ENCODE measurements at regions not wholly inside any gene's neighbourhood (a gene's known extent, or its start where the extent isn't known, plus 50 kb on each side); places are given as distances from the start of the nearest gene placed in this dataset.

DNA sequence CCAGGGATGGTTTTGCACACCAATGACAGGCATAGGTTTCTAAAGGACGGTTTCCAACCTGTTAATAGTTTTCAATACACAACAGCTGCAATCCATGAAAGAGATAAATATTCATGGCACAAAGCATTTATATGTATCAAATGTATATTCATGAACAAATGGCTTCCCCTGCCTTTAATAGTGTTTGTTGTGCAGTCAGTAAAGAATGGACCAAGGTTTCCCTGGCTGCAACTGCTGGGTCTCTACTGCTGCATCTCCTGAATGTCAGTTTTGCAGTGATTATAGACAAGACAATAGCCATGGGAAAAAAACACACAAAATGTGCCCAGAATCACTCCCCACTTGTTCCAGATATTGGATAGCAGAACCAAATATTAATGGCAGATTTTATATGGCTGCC, 284.1 kb downstream of the BTG1 start:
- TF ChIP-seq, protein P1, sequence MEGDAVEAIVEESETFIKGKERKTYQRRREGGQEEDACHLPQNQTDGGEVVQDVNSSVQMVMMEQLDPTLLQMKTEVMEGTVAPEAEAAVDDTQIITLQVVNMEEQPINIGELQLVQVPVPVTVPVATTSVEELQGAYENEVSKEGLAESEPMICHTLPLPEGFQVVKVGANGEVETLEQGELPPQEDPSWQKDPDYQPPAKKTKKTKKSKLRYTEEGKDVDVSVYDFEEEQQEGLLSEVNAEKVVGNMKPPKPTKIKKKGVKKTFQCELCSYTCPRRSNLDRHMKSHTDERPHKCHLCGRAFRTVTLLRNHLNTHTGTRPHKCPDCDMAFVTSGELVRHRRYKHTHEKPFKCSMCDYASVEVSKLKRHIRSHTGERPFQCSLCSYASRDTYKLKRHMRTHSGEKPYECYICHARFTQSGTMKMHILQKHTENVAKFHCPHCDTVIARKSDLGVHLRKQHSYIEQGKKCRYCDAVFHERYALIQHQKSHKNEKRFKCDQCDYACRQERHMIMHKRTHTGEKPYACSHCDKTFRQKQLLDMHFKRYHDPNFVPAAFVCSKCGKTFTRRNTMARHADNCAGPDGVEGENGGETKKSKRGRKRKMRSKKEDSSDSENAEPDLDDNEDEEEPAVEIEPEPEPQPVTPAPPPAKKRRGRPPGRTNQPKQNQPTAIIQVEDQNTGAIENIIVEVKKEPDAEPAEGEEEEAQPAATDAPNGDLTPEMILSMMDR (IDR thresholded peaks at IDR 0.05) = no peak
- TF ChIP-seq POLR2AphosphoS5 (IDR thresholded peaks at IDR 0.05) (no peak), POLR2A (IDR thresholded peaks at IDR 0.05) (no peak)

All from sigmoid colon (tissue), 4 donors.